ENCODE measurements at regions not wholly inside any gene's neighbourhood (a gene's known extent, or its start where the extent isn't known, plus 50 kb on each side); places are given as distances from the start of the nearest gene placed in this dataset.

DNA sequence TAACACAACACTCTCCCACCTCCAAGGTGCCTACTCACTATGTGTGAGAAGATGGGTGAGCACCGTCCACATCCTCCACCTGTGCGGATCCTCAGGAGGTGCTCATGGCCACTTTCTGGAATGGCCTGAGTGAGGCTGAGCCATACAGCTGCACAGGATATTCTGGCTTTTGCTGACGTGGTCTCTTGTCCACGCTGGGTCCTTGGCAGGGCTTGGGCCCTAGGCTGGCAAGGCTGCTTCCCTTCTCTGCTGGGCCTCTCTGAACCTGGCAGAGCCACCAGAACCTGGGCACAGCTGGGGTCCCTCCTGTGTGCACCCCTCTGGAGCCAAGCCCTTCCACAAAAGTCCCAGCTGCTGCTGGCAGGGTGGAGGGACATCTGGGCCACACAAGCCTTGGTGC, 56.4 kb upstream of the IER5L start:
- H3K27ac ChIP-seq (replicated peaks in 1 of 4), result no peak overlapping the region
- H3K27me3 ChIP-seq, result no peaks in the 10 kb centered on the region
- TF ChIP-seq EP300 (IDR thresholded peaks at IDR 0.05) (no peak), POLR2AphosphoS5 (IDR thresholded peaks at IDR 0.05) (no peak), POLR2A (IDR thresholded peaks at IDR 0.05; ENCODE audit: low read depth) (no peak)
- TF ChIP-seq, protein P1, sequence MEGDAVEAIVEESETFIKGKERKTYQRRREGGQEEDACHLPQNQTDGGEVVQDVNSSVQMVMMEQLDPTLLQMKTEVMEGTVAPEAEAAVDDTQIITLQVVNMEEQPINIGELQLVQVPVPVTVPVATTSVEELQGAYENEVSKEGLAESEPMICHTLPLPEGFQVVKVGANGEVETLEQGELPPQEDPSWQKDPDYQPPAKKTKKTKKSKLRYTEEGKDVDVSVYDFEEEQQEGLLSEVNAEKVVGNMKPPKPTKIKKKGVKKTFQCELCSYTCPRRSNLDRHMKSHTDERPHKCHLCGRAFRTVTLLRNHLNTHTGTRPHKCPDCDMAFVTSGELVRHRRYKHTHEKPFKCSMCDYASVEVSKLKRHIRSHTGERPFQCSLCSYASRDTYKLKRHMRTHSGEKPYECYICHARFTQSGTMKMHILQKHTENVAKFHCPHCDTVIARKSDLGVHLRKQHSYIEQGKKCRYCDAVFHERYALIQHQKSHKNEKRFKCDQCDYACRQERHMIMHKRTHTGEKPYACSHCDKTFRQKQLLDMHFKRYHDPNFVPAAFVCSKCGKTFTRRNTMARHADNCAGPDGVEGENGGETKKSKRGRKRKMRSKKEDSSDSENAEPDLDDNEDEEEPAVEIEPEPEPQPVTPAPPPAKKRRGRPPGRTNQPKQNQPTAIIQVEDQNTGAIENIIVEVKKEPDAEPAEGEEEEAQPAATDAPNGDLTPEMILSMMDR (IDR thresholded peaks at IDR 0.05), result no peak
- H3K4me1 ChIP-seq, result peaks cover 5 to 14% (median 11%) of the 10 kb centered on the region in 4 donors
- intact Hi-C loops (cut with DNase I), result no loop called here
- 78% methylated on average over 4 of the region's 4 CpGs for WGBS
- DNase-seq (ENCODE audit: extremely low spot score), result no peak
- no peaks in the 10 kb centered on the region for H3K36me3 ChIP-seq
- H3K9me3 ChIP-seq, result peaks cover 0 to 6% (median 0%) of the 10 kb centered on the region in 4 donors
- no peak overlapping the region for H3K4me3 ChIP-seq

DNA sequence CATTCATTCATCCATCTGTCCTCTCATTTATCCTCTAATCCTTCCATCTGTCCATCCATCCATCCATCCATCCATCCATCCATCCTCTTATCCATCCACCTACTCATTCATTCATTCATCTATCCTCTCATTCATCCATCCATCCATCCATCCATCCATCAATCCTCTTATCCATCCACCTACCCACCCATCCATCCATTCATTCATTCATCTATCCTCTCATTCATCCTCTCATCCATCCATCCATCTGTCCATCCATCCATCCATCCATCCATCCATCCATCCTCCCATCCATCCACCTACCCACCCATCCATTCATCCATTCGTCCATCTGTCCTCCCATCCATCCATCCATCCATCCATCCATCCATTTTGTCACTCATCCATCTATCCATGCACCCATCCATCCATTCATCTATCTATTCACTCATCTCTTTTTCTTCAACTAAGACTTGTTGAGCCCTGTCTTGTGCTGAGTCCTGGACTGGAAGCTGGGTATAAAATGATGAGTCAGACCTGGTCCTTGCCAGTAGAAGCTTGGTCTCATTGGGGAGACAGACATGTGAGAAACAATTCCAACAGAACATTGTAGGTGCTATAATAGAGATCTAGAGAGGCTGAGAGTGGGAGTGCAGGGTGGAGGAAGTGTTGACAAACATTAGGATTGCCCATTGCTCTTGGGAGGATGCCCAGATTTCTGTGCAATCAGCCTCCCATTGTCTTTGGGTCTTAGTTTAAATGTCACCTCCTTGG, 55.0 kb upstream of the IER5L start:
- Histone ChIP-seq H3K36me3 (no peaks in the 10 kb centered on the region), H3K27me3 (no peaks in the 10 kb centered on the region), H3K9me3 (peaks cover 0 to 6% (median 0%) of the 10 kb centered on the region in 4 donors), H3K4me1 (peaks cover 5 to 14% (median 11%) of the 10 kb centered on the region in 4 donors), H3K27ac (replicated peaks in 1 of 4) (no peak overlapping the region), H3K4me3 (no peak overlapping the region)
- DNase-seq (ENCODE audit: extremely low spot score), result no peak
- intact Hi-C loops (cut with DNase I), result no loop called here
- TF ChIP-seq EP300 (IDR thresholded peaks at IDR 0.05), result no peak
- TF ChIP-seq POLR2A (IDR thresholded peaks at IDR 0.05; ENCODE audit: low read depth), result no peak
- TF ChIP-seq POLR2AphosphoS5 (IDR thresholded peaks at IDR 0.05), result no peak
- TF ChIP-seq, protein P1 (IDR thresholded peaks at IDR 0.05), result no peak
- 80% methylated on average over 1 of the region's 1 CpG for WGBS

DNA sequence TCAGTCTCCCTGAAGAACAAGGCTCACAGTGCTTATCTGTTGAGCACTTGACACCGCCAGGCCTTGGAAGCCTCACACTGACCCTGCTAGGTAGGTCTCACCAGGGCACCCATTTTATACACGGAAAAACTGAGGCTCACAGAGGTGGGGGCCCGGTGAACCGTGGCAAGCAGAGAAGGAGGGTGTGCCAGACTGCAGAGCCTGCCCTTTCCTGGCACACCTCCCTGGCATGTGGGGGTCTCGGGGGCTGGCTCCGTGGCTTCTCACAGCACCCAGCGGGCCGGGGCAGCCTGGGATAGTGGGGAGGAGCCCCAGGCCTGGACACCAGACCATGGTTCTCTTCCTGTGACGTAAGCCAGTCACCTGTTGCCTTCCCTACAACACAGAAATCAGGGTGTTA, 53.7 kb upstream of the IER5L start:
- DNase-seq (ENCODE audit: extremely low spot score), result no peak
- H3K36me3 ChIP-seq, result no peaks in the 10 kb centered on the region
- no peaks in the 10 kb centered on the region for H3K27me3 ChIP-seq
- H3K9me3 ChIP-seq, result peaks cover 0 to 6% (median 0%) of the 10 kb centered on the region in 4 donors
- WGBS, result 95% methylated on average over 3 of the region's 9 CpGs
- no peak overlapping the region for H3K27ac ChIP-seq (replicated peaks in 1 of 4)
- intact Hi-C loops (cut with DNase I), result no loop called here
- H3K4me1 ChIP-seq, result peaks cover 0 to 3% (median 3%) of the 10 kb centered on the region in 4 donors
- no peak for TF ChIP-seq POLR2A (IDR thresholded peaks at IDR 0.05; ENCODE audit: low read depth)
- TF ChIP-seq, protein P1 (IDR thresholded peaks at IDR 0.05), result no peak
- no peak for TF ChIP-seq EP300 (IDR thresholded peaks at IDR 0.05)
- no peak for TF ChIP-seq POLR2AphosphoS5 (IDR thresholded peaks at IDR 0.05)
- no peak overlapping the region for H3K4me3 ChIP-seq

DNA sequence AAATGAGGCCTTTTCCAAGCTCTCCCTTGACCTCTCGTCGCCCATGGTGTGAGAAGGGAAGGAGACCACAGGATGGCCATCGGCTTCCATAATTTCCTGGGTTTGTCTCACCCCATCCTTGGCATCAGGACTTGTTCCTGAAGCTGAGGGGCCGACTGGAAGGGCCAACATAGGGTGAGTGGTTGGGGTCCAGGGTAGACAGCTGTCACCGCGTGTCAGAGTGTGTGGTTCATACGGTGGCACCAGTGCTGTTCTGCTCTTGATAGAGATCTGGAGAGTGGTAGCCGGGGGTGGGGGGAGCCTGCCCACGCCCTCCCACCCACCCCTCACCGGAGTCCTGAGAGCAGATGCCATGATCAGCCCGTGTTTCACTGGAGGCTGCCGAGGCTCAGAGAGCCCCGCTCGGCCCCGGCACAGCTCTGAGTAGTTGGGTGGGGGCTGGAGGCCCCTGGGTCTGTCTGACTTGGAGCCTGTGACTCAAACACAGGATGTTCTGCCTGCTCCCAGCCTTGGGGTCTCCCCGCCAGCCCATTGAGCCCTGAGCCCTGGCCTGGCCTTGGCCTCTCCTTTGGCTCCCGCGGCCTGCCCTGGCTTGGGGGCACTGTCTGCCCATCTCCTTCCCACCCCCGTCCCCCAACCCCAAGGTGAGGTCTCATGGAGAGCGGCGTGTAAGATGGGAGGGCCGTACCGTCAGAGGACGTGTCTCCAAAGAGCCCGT, 53.1 kb upstream of the IER5L start:
- no peak for DNase-seq (ENCODE audit: extremely low spot score)
- Histone ChIP-seq H3K4me3 (no peak overlapping the region), H3K9me3 (peaks cover 0 to 6% (median 0%) of the 10 kb centered on the region in 4 donors), H3K27ac (replicated peaks in 1 of 4) (no peak overlapping the region), H3K27me3 (no peaks in the 10 kb centered on the region), H3K4me1 (peaks cover 0 to under 1% (median 0%) of the 10 kb centered on the region in 4 donors), H3K36me3 (no peaks in the 10 kb centered on the region)
- intact Hi-C loops (cut with DNase I), result no loop called here
- WGBS, result 93% methylated on average over 14 of the region's 25 CpGs
- no peak for TF ChIP-seq POLR2A (IDR thresholded peaks at IDR 0.05; ENCODE audit: low read depth)
- TF ChIP-seq POLR2AphosphoS5 (IDR thresholded peaks at IDR 0.05), result no peak

DNA sequence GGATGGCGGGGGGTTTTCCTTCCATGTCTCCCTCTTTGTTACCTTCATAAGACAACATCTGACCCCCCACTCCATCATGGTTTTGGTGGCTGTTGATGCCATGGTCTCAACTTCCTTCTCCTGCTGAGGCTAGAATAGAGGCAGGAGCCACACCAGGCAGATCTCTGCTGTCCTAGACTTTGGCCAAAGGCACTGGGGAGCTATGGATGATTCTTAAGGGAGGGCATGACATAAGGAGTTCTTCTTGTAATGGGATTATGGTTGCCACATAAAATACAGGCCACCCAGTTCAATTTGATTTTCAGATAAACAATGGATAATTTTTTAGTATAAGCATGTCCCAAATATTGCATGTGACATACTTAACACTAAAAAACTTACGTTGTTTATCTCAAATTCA, 52.2 kb upstream of the IER5L start:
- 100% methylated on average over 2 of the region's 2 CpGs for WGBS
- DNase-seq (ENCODE audit: extremely low spot score), result no peak
- TF ChIP-seq POLR2A (IDR thresholded peaks at IDR 0.05; ENCODE audit: low read depth) (no peak), POLR2AphosphoS5 (IDR thresholded peaks at IDR 0.05) (no peak), EP300 (IDR thresholded peaks at IDR 0.05) (no peak)
- TF ChIP-seq, protein P1 (IDR thresholded peaks at IDR 0.05), result no peak
- Histone ChIP-seq H3K36me3 (no peaks in the 10 kb centered on the region), H3K4me3 (no peak overlapping the region), H3K9me3 (peaks cover 0 to 6% (median 0%) of the 10 kb centered on the region in 4 donors), H3K27ac (replicated peaks in 1 of 4) (no peak overlapping the region), H3K27me3 (no peaks in the 10 kb centered on the region), H3K4me1 (peaks cover 4 to 9% (median 5%) of the 10 kb centered on the region in 4 donors)
- intact Hi-C loops (cut with DNase I), result no loop called here

All from esophagus muscularis mucosa (tissue), 4 donors.